Effector memory CD8-positive, alpha-beta T cell (primary cell): ENCODE measurements at regions not wholly inside any gene's neighbourhood (a gene's known extent, or its start where the extent isn't known, plus 50 kb on each side); places are given as distances from the start of the nearest gene placed in this dataset.
"Not testable (repeated sequence)": the region's sequence is repeated elsewhere in the genome, so short reads cannot be mapped to it uniquely, and the experiment has no call there.

Experiments
- ATAC-seq: fragments of 150-1000 bp; cut with Tn5 transposase; replicated peaks from 2 replicates; pipeline ENCODE4 v1.10.0; 2021; ENCODE audit warnings: mild to moderate bottlenecking, moderate library complexity
- DNase-seq, 3 experiments: peaks; one replicate each; pipeline ENCODE4 v3.0.0; 2021
- H3K27ac Mint-ChIP-seq, 2 donors: one replicate each; pipeline ENCODE4 v1.8.0; 2022; ENCODE audit warnings: mild to moderate bottlenecking in 2 of 2, mixed read lengths in 2 of 2, moderate library complexity in 2 of 2
- H3K27me3 Mint-ChIP-seq, 2 donors: one replicate each; pipeline ENCODE4 v1.8.0; 2022; ENCODE audit warnings: mixed read lengths in 2 of 2
- H3K36me3 Mint-ChIP-seq: one replicate; pipeline ENCODE4 v1.8.0; 2022; ENCODE audit warnings: mild to moderate bottlenecking, moderate library complexity, mixed read lengths; ENCODE audit not compliant: insufficient read depth
- H3K4me1 Mint-ChIP-seq, 2 donors: one replicate each; pipeline ENCODE4 v1.8.0; 2022; ENCODE audit warnings: low read depth in 2 of 2, mixed read lengths in 2 of 2
- H3K4me3 Mint-ChIP-seq, 2 donors: one replicate each; pipeline ENCODE4 v1.8.0; 2022; ENCODE audit warnings: mild to moderate bottlenecking in 2 of 2, mixed read lengths in 2 of 2, moderate library complexity in 2 of 2
- H3K9me3 Mint-ChIP-seq, 2 donors: one replicate each; pipeline ENCODE4 v1.8.0; 2022; ENCODE audit warnings: mixed read lengths in 2 of 2

GRCh38 chr7:47185170-47185569, 396.7 kb downstream of the TNS3 start:
- peaks cover 0 to 1% of the 10 kb centered on the region in 2 donors for H3K4me1 Mint-ChIP-seq
- no peak overlapping the region for H3K27ac Mint-ChIP-seq
- no peaks in the 10 kb centered on the region for H3K27me3 Mint-ChIP-seq
- DNase-seq (no peak), ATAC-seq (no peak)
- no peak overlapping the region for H3K4me3 Mint-ChIP-seq
- no peaks in the 10 kb centered on the region for H3K36me3 Mint-ChIP-seq
- H3K9me3 Mint-ChIP-seq: peaks cover 2 to 11% of the 10 kb centered on the region in 2 donors

GRCh38 chr7:47183862-47184590, 397.9 kb downstream of the TNS3 start:
- no peak for ATAC-seq
- no peak overlapping the region for H3K27ac Mint-ChIP-seq
- no peaks in the 10 kb centered on the region for H3K27me3 Mint-ChIP-seq
- no peak overlapping the region for H3K4me3 Mint-ChIP-seq
- H3K36me3 Mint-ChIP-seq: no peaks in the 10 kb centered on the region
- H3K9me3 Mint-ChIP-seq: peaks cover 2 to 12% of the 10 kb centered on the region in 2 donors
- peaks cover 0 to 1% of the 10 kb centered on the region in 2 donors for H3K4me1 Mint-ChIP-seq
- no peak for DNase-seq

GRCh38 chr7:47181746-47182361, 400.1 kb downstream of the TNS3 start:
- H3K27me3 Mint-ChIP-seq: no peaks in the 10 kb centered on the region

DNA sequence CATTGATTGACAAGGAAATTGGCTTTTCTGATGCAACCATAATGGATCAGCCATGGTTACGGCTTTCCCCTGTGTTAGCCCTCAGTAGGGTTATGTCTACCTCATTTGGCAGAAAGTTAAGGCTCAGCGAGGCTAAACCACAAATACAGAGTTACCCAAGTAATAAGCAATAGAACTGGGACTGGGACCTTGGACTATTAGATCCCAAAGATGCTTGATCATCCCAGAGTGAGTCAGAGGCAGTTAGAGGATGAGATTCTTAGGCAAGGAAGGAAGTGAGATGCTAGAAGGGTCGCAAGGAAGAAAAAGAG, 401.4 kb downstream of the TNS3 start:
- no peak for DNase-seq
- no peak overlapping the region for H3K27ac Mint-ChIP-seq
- H3K36me3 Mint-ChIP-seq: peaks cover 2% of the 10 kb centered on the region
- H3K27me3 Mint-ChIP-seq: no peaks in the 10 kb centered on the region
- H3K4me1 Mint-ChIP-seq: no peaks in the 10 kb centered on the region
- no peak overlapping the region for H3K4me3 Mint-ChIP-seq
- H3K9me3 Mint-ChIP-seq: peaks cover 3 to 17% of the 10 kb centered on the region in 2 donors
- ATAC-seq: no peak

More at GRCh38 chr7:47181746-47182361, 400.1 kb downstream of the TNS3 start:
- no peak overlapping the region for H3K27ac Mint-ChIP-seq
- H3K36me3 Mint-ChIP-seq: no peaks in the 10 kb centered on the region
- DNase-seq (no peak), ATAC-seq (no peak)
- H3K9me3 Mint-ChIP-seq: peaks cover 0 to 15% of the 10 kb centered on the region in 2 donors
- H3K4me1 Mint-ChIP-seq: peaks cover 0 to 1% of the 10 kb centered on the region in 2 donors
- H3K4me3 Mint-ChIP-seq: no peak overlapping the region

GRCh38 chr7:47179812-47180515, 401.9 kb downstream of the TNS3 start:
- no peak for DNase-seq
- no peak for ATAC-seq

GRCh38 chr7:47172602-47173539, 409.0 kb downstream of the TNS3 start:
- H3K27ac Mint-ChIP-seq, H3K36me3 Mint-ChIP-seq, H3K4me3 Mint-ChIP-seq, H3K27me3 Mint-ChIP-seq, DNase-seq, ATAC-seq, H3K4me1 Mint-ChIP-seq: not testable (repeated sequence)
- peaks cover 6 to 15% of the 10 kb centered on the region in 2 donors for H3K9me3 Mint-ChIP-seq

More at GRCh38 chr7:47179812-47180515, 401.9 kb downstream of the TNS3 start:
- Mint-ChIP-seq H3K4me3 (no peak overlapping the region), H3K36me3 (peaks cover 2% of the 10 kb centered on the region), H3K4me1 (no peaks in the 10 kb centered on the region), H3K27ac (no peak overlapping the region), H3K27me3 (no peaks in the 10 kb centered on the region), H3K9me3 (peaks cover 3 to 22% of the 10 kb centered on the region in 2 donors)

DNA sequence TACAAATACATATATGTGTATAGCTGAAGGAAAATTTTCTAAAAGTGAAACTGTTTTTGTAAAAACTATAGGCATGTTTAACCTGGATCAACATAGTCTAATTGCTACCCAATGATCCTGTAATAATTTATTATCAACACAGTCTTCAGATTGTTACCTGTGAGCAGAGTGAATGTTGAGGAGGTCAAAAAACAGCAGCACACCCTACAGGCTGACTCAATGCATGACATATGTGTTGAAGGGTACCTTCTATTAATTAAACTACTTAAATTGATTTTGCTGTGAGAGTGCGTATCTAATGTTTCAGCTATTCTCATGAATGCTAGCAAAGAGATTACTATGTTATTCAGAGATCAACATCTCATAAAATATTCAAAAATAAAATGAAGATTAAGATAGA, 411.4 kb downstream of the TNS3 start:
- no peaks in the 10 kb centered on the region for H3K36me3 Mint-ChIP-seq
- H3K27me3 Mint-ChIP-seq: no peaks in the 10 kb centered on the region
- H3K4me1 Mint-ChIP-seq: no peaks in the 10 kb centered on the region
- H3K4me3 Mint-ChIP-seq: no peak overlapping the region
- ATAC-seq (no peak), DNase-seq (no peak)
- peaks cover 4 to 6% of the 10 kb centered on the region in 2 donors for H3K9me3 Mint-ChIP-seq
- no peak overlapping the region for H3K27ac Mint-ChIP-seq

GRCh38 chr7:47154791-47155190, 427.1 kb downstream of the TNS3 start:
- no peaks in the 10 kb centered on the region for H3K36me3 Mint-ChIP-seq
- no peak overlapping the region for H3K4me3 Mint-ChIP-seq
- no peak for ATAC-seq
- no peak overlapping the region for H3K27ac Mint-ChIP-seq
- peaks cover 0 to 2% of the 10 kb centered on the region in 2 donors for H3K9me3 Mint-ChIP-seq
- no peaks in the 10 kb centered on the region for H3K4me1 Mint-ChIP-seq
- no peak for DNase-seq
- H3K27me3 Mint-ChIP-seq: no peaks in the 10 kb centered on the region

DNA sequence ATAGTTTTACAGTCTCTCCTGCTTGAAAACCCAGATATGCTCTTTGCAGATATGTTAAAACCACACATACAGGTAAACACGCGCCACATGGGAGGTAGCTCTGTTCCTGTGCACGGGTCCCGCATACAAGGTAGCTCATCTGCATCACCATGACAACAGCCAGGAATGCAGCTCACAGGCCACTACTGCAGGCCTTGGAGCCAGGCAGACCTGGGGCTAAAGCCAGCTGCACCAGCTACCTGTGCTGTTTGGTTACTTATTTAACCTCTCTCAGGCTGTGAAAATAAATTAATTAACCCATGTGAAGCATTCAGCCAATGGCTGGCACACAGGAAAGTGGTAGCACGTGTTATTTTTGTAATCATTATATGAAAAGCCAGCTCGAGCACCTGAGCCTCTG, 428.3 kb downstream of the TNS3 start:
- H3K27ac Mint-ChIP-seq: no peak overlapping the region
- H3K4me1 Mint-ChIP-seq: no peaks in the 10 kb centered on the region
- no peaks in the 10 kb centered on the region for H3K36me3 Mint-ChIP-seq
- H3K4me3 Mint-ChIP-seq: no peak overlapping the region
- ATAC-seq (no peak), DNase-seq (no peak)
- no peaks in the 10 kb centered on the region for H3K27me3 Mint-ChIP-seq
- peaks cover 0 to 2% of the 10 kb centered on the region in 2 donors for H3K9me3 Mint-ChIP-seq

DNA sequence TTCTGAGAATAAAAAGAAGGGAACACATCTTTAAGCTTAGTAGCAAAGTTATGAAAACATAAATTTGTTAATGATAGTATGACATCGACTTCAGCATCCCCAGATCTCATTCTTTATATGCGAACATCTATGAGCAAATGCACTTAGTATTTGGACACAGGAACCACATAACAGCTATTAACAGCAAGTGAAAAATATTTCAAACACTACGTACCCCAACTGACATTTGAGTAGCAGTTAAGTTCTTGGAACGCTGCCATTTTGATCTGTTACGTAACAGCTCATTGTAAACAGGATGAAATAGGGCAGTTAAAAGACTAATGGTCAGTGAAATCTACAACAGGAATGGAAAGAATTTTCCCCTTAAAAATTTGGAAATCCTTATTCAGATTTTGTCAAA, 428.9 kb downstream of the TNS3 start:
- DNase-seq: no peak
- H3K27ac Mint-ChIP-seq: no peak overlapping the region
- no peaks in the 10 kb centered on the region for H3K36me3 Mint-ChIP-seq
- no peaks in the 10 kb centered on the region for H3K27me3 Mint-ChIP-seq
- ATAC-seq: no peak
- H3K4me3 Mint-ChIP-seq: no peak overlapping the region
- H3K4me1 Mint-ChIP-seq: no peaks in the 10 kb centered on the region
- peaks cover 0 to 2% of the 10 kb centered on the region in 2 donors for H3K9me3 Mint-ChIP-seq

DNA sequence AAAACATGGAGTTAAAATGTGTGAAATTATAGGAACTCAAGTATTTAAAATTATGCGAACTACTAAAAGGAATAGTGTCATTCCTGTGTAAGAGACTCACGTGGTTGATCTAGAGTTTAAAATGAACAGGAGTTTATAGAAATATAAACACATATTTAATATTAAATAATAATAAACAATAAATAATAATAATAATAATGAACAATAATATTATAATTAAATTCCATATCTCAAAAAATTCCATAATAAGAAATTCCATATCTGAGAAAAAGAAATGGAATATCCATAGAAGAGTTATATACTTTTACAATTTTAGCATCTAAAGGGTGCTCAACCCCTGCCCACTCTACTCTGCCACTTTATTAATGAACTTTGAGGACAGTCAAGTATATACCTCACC, 429.6 kb downstream of the TNS3 start:
- no peak for ATAC-seq
- Mint-ChIP-seq H3K36me3 (no peaks in the 10 kb centered on the region), H3K27me3 (no peaks in the 10 kb centered on the region), H3K4me1 (no peaks in the 10 kb centered on the region), H3K9me3 (peaks cover 0 to 2% of the 10 kb centered on the region in 2 donors), H3K4me3 (no peak overlapping the region), H3K27ac (no peak overlapping the region)
- DNase-seq: no peak

- Mint-ChIP-seq H3K4me3 (no peak overlapping the region), H3K36me3 (no peaks in the 10 kb centered on the region), H3K9me3 (peaks cover 6 to 9% of the 10 kb centered on the region in 2 donors), H3K27me3 (no peaks in the 10 kb centered on the region), H3K4me1 (no peaks in the 10 kb centered on the region), H3K27ac (no peak overlapping the region)
- ATAC-seq: no peak
- DNase-seq: no peak
Measured at GRCh38 chr7:47150497-47151260, 431.2 kb downstream of the TNS3 start.
